ENCODE measurements at regions not wholly inside any gene's neighbourhood (a gene's known extent, or its start where the extent isn't known, plus 50 kb on each side); places are given as distances from the start of the nearest gene placed in this dataset.

GRCh38 chr10:83037653-83038052, 1101.7 kb upstream of the GHITM start:
- TF ChIP-seq, protein P1, sequence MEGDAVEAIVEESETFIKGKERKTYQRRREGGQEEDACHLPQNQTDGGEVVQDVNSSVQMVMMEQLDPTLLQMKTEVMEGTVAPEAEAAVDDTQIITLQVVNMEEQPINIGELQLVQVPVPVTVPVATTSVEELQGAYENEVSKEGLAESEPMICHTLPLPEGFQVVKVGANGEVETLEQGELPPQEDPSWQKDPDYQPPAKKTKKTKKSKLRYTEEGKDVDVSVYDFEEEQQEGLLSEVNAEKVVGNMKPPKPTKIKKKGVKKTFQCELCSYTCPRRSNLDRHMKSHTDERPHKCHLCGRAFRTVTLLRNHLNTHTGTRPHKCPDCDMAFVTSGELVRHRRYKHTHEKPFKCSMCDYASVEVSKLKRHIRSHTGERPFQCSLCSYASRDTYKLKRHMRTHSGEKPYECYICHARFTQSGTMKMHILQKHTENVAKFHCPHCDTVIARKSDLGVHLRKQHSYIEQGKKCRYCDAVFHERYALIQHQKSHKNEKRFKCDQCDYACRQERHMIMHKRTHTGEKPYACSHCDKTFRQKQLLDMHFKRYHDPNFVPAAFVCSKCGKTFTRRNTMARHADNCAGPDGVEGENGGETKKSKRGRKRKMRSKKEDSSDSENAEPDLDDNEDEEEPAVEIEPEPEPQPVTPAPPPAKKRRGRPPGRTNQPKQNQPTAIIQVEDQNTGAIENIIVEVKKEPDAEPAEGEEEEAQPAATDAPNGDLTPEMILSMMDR (IDR thresholded peaks at IDR 0.05): no peak
- no peak for TF ChIP-seq EP300 (IDR thresholded peaks at IDR 0.05)
- no peak for TF ChIP-seq POLR2AphosphoS5 (IDR thresholded peaks at IDR 0.05)
- TF ChIP-seq POLR2A (IDR thresholded peaks at IDR 0.05): no peak
